ENCODE measurements at regions not wholly inside any gene's neighbourhood (a gene's known extent, or its start where the extent isn't known, plus 50 kb on each side); places are given as distances from the start of the nearest gene placed in this dataset.

GRCh38 chr21:14759285-14759684, 213.2 kb upstream of the SAMSN1 start:
- Histone ChIP-seq H3K27ac (no peak overlapping the region), H3K36me3 (no peaks in the 10 kb centered on the region), H3K9me3 (no peaks in the 10 kb centered on the region), H3K4me3 (no peak overlapping the region), H3K27me3 (no peaks in the 10 kb centered on the region), H3K4me1 (peaks cover 0 to 9% (median under 1%) of the 10 kb centered on the region in 4 donors)
- no peak for TF ChIP-seq POLR2AphosphoS5 (IDR thresholded peaks at IDR 0.05)
- no peak for TF ChIP-seq POLR2A (IDR thresholded peaks at IDR 0.05)
- no peak for TF ChIP-seq EP300 (IDR thresholded peaks at IDR 0.05; ENCODE audit: low read depth)
- TF ChIP-seq, protein P1, sequence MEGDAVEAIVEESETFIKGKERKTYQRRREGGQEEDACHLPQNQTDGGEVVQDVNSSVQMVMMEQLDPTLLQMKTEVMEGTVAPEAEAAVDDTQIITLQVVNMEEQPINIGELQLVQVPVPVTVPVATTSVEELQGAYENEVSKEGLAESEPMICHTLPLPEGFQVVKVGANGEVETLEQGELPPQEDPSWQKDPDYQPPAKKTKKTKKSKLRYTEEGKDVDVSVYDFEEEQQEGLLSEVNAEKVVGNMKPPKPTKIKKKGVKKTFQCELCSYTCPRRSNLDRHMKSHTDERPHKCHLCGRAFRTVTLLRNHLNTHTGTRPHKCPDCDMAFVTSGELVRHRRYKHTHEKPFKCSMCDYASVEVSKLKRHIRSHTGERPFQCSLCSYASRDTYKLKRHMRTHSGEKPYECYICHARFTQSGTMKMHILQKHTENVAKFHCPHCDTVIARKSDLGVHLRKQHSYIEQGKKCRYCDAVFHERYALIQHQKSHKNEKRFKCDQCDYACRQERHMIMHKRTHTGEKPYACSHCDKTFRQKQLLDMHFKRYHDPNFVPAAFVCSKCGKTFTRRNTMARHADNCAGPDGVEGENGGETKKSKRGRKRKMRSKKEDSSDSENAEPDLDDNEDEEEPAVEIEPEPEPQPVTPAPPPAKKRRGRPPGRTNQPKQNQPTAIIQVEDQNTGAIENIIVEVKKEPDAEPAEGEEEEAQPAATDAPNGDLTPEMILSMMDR (IDR thresholded peaks at IDR 0.05) = no peak
- DNase-seq = no peak
- in situ Hi-C loops (cut with MboI; ENCODE audit: low pct_ligation_motif_present in 1 of 4, low pct_unique_long_range_greater_than_20kb in 1 of 4, low sequenced_read_pairs in 3 of 4) (loop anchor here in 1 of 4 donors (25.0 kb wide), 1 partner anchor 322 kb away; no protein-coding TSS in a partner anchor), intact Hi-C loops (cut with DNase I; ENCODE audit: low total_unique reads) (no loop called here)

- peaks cover 0 to 9% (median 4%) of the 10 kb centered on the region in 4 donors for H3K4me1 ChIP-seq
- intact Hi-C loops (cut with DNase I; ENCODE audit: low total_unique reads) = no loop called here
Observed at GRCh38 chr21:14758849-14759248, 212.7 kb upstream of the SAMSN1 start.

GRCh38 chr21:14757533-14758327, 211.6 kb upstream of the SAMSN1 start:
- Histone ChIP-seq H3K9me3 (no peaks in the 10 kb centered on the region), H3K27ac (no peak overlapping the region), H3K36me3 (no peaks in the 10 kb centered on the region), H3K4me3 (no peak overlapping the region), H3K27me3 (no peaks in the 10 kb centered on the region), H3K4me1 (peaks cover 0 to 16% (median 11%) of the 10 kb centered on the region in 4 donors)
- DNase-seq = no peak
- 88% methylated on average over 7 of the region's 7 CpGs; no CpG with 5 or more reads in 1 of the 2 donors for WGBS, 2 donors (ENCODE audit: low coverage in 1 of 2)
- intact Hi-C loops (cut with DNase I; ENCODE audit: low total_unique reads) = no loop called here
- in situ Hi-C loops (cut with MboI; ENCODE audit: low pct_ligation_motif_present in 1 of 4, low pct_unique_long_range_greater_than_20kb in 1 of 4, low sequenced_read_pairs in 3 of 4) = loop anchor here in 1 of 4 donors (25.0 kb wide), 1 partner anchor 320 kb away; no protein-coding TSS in a partner anchor
- no peak for TF ChIP-seq POLR2A (IDR thresholded peaks at IDR 0.05)
- no peak for TF ChIP-seq EP300 (IDR thresholded peaks at IDR 0.05; ENCODE audit: low read depth)
- TF ChIP-seq, protein P1 (IDR thresholded peaks at IDR 0.05) = no peak
- no peak for TF ChIP-seq POLR2AphosphoS5 (IDR thresholded peaks at IDR 0.05)

More at GRCh38 chr21:14758849-14759248, 212.7 kb upstream of the SAMSN1 start:
- Histone ChIP-seq H3K9me3 (no peaks in the 10 kb centered on the region), H3K36me3 (no peaks in the 10 kb centered on the region), H3K4me3 (no peak overlapping the region), H3K27me3 (no peaks in the 10 kb centered on the region), H3K27ac (no peak overlapping the region)
- in situ Hi-C loops (cut with MboI; ENCODE audit: low pct_ligation_motif_present in 1 of 4, low pct_unique_long_range_greater_than_20kb in 1 of 4, low sequenced_read_pairs in 3 of 4) = loop anchor here in 1 of 4 donors (25.0 kb wide), 1 partner anchor 322 kb away; no protein-coding TSS in a partner anchor
- no peak for TF ChIP-seq POLR2AphosphoS5 (IDR thresholded peaks at IDR 0.05)
- TF ChIP-seq, protein P1 (IDR thresholded peaks at IDR 0.05) = no peak
- no peak for TF ChIP-seq EP300 (IDR thresholded peaks at IDR 0.05; ENCODE audit: low read depth)
- no peak for TF ChIP-seq POLR2A (IDR thresholded peaks at IDR 0.05)
- DNase-seq = no peak

DNA sequence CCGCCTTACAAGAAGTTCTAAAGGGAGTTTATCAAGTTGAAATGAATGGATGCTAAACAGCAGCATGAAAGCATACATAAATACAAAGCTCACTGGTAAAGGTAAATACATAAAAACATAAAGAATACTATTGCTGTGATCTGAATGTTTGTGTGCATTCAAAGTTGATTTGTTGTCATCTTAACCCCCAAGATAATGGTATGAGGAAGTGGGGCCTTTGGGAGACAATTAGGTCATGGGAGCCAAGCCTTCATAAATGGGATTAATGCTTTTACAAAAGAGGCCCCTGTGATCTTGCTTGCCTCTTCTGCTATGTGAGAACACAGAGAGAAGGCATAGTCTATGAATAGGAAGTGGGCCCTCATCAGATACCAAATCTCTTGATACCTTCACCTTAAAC, 209.0 kb upstream of the SAMSN1 start:
- no peaks in the 10 kb centered on the region for H3K9me3 ChIP-seq
- in situ Hi-C loops (cut with MboI; ENCODE audit: low pct_ligation_motif_present in 1 of 4, low pct_unique_long_range_greater_than_20kb in 1 of 4, low sequenced_read_pairs in 3 of 4) = loop anchor here in 1 of 4 donors (25.0 kb wide), 1 partner anchor 318 kb away; no protein-coding TSS in a partner anchor
- 97 to 100% methylated on average over 1 of the region's 1 CpG for WGBS, 2 donors (ENCODE audit: low coverage in 1 of 2)

More for the DNA sequence above, 209.0 kb upstream of the SAMSN1 start:
- intact Hi-C loops (cut with DNase I; ENCODE audit: low total_unique reads) = no loop called here
- no peak for TF ChIP-seq EP300 (IDR thresholded peaks at IDR 0.05; ENCODE audit: low read depth)
- TF ChIP-seq POLR2A (IDR thresholded peaks at IDR 0.05) = no peak
- no peak for TF ChIP-seq POLR2AphosphoS5 (IDR thresholded peaks at IDR 0.05)
- TF ChIP-seq, protein P1 (IDR thresholded peaks at IDR 0.05) = no peak
- peaks cover 0 to 30% (median 19%) of the 10 kb centered on the region in 4 donors for H3K4me1 ChIP-seq
- DNase-seq = no peak
- H3K27me3 ChIP-seq = no peaks in the 10 kb centered on the region
- H3K36me3 ChIP-seq = no peaks in the 10 kb centered on the region
- no peak overlapping the region for H3K27ac ChIP-seq
- H3K4me3 ChIP-seq = no peak overlapping the region
